CD4-positive, alpha-beta T cell treated with Interleukin-17A for 4 hours (primary cell): ENCODE measurements at regions not wholly inside any gene's neighbourhood (a gene's known extent, or its start where the extent isn't known, plus 50 kb on each side); places are given as distances from the start of the nearest gene placed in this dataset.

Experiments used
- DNase-seq: peaks from one replicate; pipeline ENCODE4 v3.0.0-alpha.2; 2020; ENCODE audit warnings: mixed read lengths

DNA sequence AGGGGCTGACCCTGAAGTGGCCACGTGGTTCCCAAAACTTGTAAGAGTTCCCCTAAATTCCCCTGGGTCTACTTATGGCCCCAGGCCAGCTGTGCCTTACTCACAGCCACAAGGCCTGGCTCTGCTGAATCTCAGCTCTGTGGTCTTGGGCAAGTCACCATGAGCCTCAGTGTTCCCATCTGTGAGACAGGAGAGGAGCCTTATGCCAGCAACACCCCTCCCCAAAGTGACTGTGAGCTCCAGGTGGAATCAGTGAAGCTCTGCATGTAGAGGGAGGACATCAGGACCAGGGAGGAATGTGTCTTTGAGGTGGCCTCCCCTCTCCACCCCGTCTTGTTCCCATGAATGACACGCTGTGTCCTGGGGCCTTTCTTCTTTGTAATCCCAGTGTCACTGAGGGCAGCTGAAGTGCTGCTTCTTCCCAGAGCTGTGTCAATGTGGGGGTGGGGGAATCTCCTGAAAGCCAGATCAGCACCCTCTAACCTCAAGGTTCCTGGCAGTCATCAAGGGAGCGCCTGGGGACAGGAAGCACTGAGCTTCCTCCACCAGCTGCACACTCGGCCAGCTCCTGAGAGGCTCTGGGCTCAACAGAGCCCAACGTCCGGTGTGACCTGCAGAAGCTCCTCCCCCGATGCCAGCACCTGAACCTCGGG lies 258.9 kb downstream of the UACA start:
- DNase-seq: peak; percentile 45

DNA sequence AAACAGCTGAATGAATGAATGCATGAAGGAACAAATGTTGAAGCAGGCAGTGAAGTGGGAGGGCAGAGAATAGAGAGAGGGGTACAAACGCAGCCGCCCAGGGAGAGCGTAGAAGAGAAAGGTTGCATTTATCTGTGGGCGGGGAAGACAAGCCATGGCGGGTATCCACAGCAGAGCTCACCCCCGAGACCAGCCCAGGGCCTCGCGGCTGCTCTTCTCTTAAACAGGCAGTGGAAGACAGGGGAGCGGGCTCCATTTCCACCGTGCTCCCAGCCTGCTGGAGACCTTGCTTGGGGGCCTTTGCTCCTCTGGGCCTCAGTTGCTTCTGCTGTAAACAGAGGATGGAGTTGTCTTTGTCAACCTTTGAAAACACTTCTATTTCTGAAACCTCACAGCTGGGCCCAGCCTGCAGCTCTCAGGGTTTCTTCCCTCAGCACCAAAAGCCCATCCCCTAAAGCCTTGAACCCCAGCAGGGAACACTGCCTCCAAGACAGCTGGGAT lies 259.5 kb downstream of the UACA start:
- DNase-seq: no peak

DNA sequence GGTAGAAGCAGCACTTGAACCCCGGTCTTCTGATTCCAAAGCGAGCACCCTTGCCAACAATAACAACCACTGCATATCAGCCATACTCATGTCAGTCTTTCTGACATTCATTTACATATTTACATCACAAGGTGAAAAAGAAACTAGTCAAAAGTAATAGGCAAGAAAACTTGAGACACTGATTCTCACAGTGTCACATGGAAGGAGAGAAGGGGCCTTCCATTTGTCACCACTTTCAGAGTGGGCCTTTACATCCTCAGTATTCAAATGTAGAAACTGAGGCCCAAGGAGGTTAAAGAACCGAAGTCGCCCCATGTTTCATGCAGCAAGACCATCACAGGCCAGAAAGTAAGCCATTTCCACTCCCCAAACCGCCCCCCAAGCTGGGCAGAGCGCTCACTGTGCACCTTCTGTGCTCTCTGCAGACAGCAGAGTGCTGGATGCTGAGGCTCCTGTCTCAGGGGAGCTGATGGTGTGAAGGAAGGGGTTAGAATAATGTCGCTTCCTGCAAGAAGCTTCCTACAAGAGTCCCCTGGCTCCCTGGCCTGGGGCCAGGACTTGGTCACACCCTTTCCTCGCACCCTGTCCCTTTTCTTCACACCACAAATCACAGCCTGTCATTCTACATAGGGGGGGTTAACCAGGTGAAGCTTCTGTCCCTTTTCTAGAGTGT lies 260.1 kb downstream of the UACA start:
- DNase-seq: peak; percentile 35

DNA sequence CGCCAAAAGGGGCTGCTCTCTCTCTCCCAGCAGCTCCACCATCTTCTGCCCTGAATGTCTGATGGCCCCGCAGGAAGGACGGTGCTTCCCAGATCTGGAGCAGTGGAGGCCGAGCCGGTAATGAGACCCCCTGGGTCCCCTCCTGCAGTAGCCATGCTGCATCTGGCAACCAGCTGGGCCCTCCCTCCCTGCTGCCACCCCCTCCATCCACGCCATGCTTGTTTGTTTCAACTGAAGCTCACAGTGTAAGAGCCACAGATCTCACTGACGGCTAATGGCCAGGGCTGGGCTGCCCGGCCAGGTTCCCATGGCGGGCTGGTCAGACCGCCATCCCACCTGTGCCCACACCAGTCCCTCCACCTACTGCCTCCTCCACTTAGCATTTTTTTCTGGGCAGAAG lies 260.8 kb downstream of the UACA start:
- no peak for DNase-seq

DNA sequence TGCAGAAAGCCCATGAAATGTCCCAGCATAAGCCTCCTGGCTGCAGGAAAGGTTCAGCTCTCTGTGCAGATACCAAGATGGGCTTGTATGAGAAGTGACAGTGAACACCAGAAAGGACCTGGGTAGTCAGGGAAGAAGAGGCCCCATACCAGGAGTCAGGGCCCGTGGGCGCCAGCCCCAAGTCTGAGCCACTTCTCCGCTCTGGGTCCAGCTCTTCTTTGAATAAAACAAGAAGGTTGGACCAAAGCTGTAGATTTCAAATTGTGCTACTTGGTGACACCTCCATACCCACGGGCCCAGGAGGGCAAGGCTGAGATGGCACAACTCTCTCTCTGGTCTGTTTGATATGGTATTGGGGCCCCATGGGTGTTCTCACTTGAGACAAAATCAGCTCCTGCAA lies 261.5 kb downstream of the UACA start:
- DNase-seq: no peak

DNA sequence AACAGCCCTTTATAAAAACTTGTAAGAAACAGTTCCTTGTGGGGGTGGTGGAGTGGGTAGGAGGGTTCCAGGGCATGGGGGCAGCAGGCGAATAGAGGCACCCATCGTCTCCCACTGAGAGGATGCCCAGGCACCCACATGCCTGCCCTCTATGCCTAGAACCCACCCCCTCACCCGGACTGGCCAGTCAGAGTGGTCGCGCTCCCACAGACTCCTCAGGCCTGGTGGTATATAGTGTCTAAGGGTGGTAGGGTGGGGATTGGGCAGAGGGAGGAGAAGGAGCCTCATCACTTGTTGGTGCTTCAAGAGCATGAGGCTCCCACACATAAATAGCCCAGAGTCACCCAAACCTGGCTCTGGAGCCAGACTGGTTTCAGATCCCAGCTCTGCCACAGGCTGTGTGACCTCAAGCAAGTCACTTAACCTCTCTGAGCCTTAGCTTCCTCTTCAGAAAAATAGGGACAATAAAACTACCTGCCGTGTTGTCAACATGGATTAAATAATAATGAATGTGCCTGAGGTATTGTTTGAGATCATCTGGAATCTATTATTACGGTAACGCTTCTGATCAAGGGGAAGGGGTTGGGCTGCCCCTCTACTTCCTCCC lies 262.1 kb downstream of the UACA start:
- DNase-seq: no peak

DNA sequence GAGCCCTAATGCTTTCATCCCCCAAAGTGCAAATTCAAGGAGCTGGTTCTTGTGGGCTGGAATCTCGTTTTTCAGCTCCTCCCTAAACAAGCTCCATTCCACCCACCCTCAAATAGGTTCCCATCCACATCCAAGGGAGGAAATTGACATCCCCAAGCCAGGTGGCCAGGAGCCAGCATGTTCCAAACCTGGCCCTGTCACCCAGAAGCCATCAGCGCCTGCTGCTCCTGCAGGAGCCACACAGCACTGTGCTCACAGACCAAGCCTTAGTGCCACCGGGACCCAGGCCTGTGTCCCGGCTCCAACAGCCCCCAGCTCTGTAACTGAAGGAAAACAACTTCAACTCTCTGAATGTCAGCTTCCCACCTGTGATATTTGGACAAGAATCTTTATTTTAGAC lies 263.6 kb downstream of the UACA start:
- no peak for DNase-seq

DNA sequence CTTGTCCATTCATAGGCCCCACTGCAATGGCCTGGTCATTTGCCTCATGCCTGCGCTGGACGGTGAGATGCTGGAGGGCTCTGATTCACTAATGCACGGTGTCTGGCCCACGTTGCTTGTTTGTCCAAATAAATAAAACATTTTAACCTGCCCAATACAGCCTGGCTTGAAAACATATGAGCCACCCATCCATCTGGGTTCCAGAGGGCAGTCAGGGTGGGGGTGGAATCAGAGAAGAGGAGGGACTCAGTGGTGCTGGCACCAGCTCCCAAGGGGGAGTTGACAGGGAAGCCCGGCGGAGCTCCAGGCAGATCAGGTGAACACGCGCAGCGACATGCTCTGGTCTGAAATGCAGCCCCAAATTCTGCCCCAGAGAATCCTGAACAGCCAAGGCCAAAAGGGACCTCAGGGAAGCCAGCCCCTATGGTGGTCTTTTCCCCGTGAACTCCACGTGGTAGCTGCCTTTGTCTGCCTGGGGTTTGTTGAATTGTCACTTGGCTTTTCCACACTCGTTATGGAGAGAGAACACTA lies 265.2 kb downstream of the UACA start:
- no peak for DNase-seq

DNA sequence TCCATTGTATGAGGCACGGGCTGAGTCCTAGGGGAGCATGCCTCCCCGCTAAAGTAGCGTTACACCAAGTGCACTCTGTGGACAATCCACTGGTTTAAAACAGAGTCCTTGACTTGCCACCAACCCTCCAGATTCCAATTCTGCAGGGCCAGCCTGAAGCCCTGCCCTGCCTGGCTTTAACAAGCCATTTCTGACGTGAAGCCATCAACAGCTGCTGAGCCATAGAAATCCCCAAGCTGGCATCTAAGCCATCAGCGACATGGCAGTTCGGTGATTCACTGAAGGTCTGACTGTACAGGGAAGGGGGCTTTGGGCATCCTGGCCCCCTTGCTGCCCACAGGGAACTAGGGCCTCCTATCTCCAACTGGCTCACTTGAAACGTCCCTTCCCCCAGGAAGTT lies 265.7 kb downstream of the UACA start:
- DNase-seq: no peak

DNA sequence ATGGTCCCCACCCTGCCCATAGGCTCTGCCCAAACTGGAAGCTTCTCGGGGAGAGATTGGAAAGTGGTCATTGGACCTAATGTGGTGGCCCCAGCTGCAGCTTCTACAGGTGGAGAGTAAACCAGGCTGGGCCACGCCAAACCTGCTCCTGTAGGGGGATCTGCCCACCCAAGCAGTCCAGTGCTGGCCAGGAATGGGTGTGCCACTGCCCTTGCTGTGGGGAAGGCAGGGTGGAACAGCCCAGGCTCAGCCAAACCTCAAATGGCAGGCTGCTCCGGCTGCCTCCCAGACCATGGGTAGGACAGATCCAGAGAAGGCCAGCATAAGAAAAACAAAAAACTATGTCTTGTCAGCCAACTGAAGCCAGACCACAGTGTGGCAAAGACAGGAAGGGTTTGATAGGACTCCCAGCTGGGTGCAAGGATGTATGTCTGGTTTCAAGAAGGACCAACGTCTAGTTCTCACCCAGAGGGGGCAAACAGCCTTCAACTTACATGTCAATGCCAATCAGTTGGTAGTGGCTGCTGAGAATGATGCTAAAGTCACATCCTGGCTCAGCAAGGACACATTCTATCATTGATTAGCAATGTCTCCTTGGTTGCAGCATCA lies 267.3 kb downstream of the UACA start:
- DNase-seq: no peak

DNA sequence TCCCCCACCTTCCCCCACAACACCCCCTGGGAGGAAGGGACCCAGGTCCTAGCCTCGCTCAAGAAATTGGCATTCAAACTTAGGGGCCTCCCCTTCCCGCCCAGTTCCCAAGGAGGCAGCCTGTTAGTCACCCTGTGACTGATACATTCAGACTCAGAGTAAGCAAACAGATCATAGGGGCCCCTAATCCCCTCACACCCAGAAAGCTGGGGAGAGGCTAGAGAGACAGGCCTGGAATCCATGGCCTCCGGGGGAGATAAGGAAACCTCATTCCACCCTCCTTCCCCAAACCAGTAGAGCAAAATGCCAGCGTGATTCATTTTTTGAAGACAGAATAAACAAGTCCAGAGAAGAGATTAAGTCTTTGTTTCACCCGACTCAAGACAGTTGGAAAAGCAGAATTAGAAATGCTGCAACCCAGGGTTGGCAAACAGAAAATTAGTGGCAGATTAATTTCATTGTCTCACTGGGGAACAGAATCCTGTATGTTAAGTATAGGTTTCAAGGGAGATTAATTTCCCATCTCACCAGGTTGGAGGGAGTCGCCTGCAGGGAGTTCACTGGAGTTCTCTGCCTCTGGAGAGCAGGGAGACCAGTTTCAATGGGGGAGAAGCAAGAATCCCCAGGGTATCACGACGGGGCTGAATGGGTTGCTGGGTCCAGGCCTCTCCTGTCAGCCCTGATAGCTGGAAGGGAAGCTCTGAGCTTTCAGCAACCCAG lies 268.3 kb downstream of the UACA start:
- no peak for DNase-seq

DNA sequence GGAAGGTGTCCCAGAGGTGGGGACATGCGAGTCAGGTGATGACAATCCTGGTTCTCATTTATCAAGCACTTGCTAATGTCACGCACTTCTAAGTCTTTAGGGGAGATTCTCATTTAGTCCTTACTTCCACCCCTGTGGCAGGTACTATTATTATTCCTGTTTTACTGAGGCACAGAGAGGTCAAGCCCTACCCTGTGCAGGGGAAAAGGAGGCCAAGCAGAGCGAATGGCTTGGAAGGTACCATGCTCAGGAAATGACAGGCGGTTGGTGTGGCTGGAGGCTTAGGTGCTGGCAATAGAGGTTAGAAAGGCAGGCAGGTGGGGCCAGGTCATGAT lies 268.9 kb downstream of the UACA start:
- DNase-seq: no peak

DNA sequence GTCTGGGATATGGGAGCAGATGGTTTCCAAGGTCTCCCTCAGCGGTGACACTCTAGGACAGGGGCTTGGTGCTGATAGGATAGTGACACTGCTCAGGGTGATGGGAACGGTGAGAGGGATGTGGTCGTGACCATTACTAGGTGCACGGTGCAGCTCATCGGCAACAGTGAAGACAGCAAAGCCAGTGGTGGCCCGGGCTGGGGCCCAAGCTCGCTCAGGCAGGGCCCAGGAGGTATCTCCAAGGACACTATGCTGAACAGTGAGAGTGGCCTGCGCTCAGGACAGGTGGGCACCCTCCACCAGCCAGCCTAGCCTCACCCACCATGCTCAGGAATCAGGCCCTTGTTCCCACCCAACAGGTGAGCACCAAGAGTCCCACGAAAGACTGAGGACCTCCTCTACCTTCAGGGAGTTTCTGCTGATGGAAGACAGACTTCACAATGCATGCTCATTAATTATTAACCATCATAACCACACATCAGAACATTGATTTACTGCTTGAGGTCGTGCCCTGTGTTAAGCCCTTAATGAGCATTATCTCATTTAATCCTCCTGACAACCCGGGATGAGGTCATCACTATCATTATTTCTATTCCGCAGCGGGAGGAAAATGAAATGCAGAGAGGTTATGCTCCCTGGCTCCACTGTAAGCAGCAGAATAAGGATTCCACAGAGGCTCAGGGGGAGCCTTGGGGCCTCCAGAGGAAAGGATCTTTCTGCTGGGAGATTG lies 269.4 kb downstream of the UACA start:
- DNase-seq: no peak

DNA sequence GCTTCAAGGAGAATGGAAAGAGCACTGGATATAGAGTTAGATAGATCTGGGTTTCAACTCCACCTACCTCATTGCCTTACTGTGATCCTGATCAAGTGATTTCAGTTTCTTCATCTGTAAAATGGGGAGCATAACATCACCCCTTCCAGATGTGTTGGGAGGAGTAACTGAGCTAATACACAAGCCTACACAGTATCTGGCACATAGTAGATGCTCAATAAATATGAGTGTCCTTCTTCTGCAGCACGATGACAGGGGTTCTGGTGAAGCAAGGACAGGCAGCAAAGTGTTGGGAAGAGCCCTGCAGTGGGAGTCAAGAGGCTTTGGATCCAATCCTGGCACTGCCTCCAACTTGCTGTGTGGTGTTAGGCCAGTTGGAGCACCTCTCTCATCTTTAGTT lies 270.0 kb downstream of the UACA start:
- DNase-seq: no peak

DNA sequence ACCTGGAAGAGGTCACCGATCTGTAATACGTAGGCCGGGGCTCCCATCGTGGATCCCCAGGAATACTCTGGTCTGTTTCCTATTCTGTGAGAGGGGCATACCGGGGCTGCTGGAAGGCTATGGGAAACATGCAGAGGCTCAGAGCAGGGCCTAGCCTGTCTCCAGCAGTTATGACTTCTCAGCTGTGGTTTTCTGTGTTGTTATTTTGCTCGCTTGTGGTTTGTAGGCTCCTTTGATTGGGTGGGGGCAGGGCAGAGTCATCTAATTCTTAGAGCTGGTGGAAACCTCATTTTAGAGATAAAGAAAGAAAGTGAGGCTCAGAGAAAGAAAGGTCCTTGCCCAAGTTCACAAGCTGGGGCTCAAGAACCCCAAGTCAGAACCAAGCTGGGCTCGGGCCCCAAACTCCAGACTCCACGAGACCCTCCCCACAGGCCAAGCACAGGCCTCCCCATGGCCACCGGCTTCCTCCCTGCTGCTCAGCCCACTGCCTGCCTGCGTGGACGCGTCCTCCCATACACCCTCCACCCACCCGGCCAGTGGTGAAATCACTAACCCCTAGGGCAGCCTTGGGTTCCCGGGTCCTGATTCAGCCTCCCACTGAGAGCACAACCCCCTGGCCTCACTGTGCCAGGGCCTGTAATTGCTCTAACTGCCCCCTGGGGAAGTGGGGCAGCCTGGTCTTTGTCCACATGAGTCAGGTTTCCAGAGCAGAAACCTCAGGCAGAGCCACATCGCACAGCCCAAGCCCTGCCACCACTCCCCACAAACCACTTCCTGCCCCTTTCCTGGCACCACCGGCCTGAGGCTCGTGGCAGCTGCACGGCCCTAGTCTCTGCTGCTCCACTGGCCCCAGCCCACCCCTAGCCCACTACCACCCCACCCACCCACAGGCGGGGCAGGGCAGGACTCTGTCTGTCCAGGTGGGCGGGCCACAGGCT lies 270.8 kb downstream of the UACA start:
- peak; percentile 89 for DNase-seq

DNA sequence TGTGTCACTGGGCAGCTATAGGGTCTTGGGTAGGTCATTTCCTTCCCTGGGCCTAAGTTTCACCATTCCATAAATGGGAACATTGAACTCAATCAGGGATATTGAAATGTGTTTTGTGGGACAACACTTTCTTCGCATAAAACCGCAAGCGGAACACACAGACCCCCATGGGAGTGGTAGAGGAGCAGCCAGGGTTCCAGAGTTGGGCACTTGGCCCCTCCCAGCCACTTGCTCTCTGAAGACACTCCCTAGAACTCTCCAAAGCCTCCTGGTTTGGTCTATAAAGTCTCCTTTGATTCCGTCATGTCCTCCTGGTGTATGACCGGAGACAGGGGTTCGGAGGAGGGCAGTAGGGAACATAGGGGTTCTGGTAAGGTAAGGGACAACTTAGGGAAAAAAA lies 271.7 kb downstream of the UACA start:
- no peak for DNase-seq

DNA sequence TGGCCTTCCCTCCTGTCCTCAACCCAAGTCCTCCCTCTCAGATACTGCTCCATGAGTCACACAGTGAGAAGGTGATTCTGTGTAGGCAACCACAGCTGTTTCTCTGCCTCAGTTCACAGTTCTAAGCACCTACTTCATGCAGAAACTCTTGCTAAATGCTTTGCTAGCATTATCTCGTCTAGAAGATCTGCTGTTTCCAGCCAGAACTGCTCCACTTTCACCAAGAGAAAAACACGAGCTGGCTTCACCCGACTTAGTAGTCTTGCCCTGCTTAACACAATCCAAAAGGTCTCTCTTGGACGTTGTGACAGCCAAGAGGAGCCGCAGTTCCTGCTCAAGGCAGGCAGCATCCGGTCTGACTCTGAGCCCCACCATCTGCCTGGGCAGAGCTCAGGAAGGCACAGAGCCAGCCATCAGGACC lies 272.1 kb downstream of the UACA start:
- peak; percentile 49 for DNase-seq

DNA sequence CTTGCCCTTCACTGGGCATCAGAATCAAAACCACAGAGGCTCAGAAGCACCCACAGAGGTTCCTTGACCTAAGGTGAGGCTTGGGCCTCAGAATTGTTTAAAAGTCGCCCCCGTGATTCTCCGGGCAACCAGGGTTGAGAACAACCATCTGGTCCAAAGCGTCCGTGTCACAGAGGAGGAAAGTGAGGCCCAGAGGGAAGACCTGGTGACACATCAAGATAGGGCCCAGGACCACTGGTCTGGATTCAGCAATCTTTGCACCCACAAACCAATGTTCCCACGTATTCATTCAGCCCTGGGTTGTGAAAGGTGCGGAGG lies 272.6 kb downstream of the UACA start:
- no peak for DNase-seq

DNA sequence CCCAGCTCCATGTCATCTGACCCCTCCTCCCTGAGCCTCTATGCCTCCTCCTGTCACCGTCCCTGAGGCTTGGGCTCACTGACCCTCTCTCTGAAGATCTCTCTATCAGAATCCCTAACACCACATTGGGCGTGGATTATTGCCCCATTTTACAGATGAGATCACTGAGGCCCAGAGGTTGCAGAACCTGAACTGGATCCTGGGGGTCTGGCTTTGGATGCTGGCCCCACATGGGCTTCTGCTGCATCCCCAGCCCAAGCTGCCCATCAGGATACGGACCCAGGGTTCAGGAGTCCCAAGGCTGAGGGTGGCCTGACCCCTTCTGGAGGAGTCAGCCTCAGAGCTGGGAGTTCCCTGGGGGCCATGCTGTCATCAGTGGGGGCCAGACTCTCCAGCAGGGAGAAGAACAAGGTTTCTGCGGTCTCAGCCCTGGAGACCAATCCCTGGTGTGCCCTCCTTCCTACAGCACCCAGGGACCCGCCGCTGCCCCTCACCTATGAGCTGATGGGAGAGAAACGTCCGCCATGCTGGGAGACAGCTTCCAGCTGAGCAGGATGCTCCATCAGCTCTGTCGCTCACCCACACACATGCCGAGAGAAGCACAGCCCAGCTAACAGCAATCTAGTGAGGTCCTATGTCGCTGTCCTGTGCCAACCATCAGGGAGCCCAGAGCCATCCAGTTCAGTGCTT lies 273.1 kb downstream of the UACA start:
- DNase-seq: no peak

DNA sequence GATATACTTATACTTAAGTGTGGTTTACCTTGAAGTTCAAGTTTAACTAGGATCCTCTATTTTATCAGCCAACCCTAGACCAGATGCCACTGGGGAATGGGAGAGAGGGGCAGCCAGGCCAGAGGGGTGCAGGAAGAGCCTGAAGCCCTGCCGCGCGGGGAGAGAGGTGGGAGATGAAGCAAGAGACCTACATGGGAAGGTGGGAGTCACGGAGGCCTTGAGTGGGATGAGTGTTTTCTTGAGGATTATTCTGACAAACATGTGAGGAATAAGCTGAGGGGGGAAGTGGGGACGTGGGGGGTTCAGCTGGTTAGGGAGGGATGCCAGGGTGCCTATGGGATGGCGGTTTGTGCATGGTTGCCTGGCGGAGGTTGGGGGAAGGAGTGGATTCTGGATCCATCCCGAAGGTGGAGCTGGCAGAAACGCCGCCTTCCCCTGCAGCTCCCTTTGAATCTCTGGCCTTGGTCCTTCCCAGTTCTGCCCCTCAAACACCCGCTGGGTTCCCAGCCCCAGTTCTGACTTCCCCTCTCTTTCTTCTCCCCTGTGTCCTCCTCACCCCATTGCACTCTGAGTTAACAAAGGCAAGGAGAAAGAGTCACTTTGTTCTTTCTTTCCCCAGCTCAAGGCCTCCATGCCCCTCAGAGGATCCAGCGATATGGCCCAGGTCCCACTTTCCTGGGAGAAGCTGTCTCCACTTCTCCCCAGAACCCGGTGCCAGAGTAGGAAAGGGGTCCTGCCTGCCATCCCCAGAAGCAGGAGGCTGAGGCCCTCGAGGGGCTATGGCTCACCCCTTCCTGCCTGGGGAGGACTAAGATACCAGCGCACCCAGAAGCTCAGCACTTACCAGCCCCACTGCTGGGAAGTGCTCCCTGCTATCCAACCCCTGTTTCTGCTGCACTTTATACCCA lies 274.2 kb downstream of the UACA start:
- no peak for DNase-seq
